Gastroesophageal sphincter (tissue), 3 donors: ENCODE measurements at regions not wholly inside any gene's neighbourhood (a gene's known extent, or its start where the extent isn't known, plus 50 kb on each side); places are given as distances from the start of the nearest gene placed in this dataset.

Experiments used
- CTCF ChIP-seq, 4 experiments: fragments of 200-600 bp in 2 of 4; fragments of 450-650 bp in 2 of 4; sonication (generic) in 1 of 4; IDR thresholded peaks; one replicate each; pipeline ENCODE4 v1.5.1; 2017 to 2019; ENCODE audit warnings: antibody characterized with exemption in 4 of 4, mild to moderate bottlenecking in 2 of 4, moderate library complexity in 2 of 4
- POLR2A ChIP-seq, 2 donors: fragments of 450-650 bp; IDR thresholded peaks; one replicate each; pipeline ENCODE4 v1.6.1; 2017; ENCODE audit warnings: antibody characterized with exemption in 2 of 2, mild to moderate bottlenecking in 2 of 2, moderate library complexity in 1 of 2
- POLR2AphosphoS5 ChIP-seq: sonication (generic); formaldehyde crosslinking; IDR thresholded peaks from one replicate; pipeline ENCODE4 v1.6.1; 2017; ENCODE audit warnings: antibody characterized with exemption

GRCh38 chr19:29079356-29080032, 133.5 kb downstream of the UQCRFS1 start:
- TF ChIP-seq CTCF (IDR thresholded peaks at IDR 0.05) (no peak), POLR2A (IDR thresholded peaks at IDR 0.05) (no peak), POLR2AphosphoS5 (no peak)
